GM12865 (cell line): ENCODE measurements at regions not wholly inside any gene's neighbourhood (a gene's known extent, or its start where the extent isn't known, plus 50 kb on each side); places are given as distances from the start of the nearest gene placed in this dataset.
"Not testable (repeated sequence)": the region's sequence is repeated elsewhere in the genome, so short reads cannot be mapped to it uniquely, and the experiment has no call there.

Experiments used
- DNase-seq: peaks from one replicate; pipeline ENCODE4 v3.0.0; 2010; ENCODE audit warnings: low read depth
- H3K4me3 ChIP-seq: 2 replicates; pipeline ENCODE4 v1.5.1; 2011; ENCODE audit warnings: mild to moderate bottlenecking, low read depth, low read length, control low read depth
- CTCF ChIP-seq: IDR thresholded peaks from 2 replicates; pipeline ENCODE4 v1.5.1; 2011; ENCODE audit warnings: low read length, control low read depth, low read depth, inconsistent platforms; ENCODE audit not compliant: insufficient read depth; ENCODE audit errors: missing control alignments

DNA sequence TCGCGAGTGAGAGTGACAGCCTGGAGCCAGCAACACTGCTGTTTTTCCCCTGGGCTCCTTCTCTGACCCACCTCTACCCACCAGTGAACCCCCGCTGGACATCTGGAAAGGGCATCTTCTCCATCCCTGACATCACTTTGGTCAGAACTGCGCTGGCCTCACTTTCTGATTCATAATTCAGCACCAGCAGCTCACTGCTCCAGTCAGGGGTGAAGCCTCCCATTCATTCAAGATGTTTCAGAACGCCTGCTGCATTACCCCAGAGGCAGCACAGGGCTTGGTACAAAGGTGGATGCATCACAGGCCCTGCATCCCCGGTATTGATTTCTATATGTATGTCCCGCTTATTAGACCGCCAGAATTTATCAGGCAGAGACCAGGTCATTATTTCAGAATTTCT lies 182.8 kb upstream of the TSHZ3 start:
- TF ChIP-seq CTCF: no peak
- no peak overlapping the region for H3K4me3 ChIP-seq
- DNase-seq: no peak

GRCh38 chr19:31533114-31533513 lies 183.9 kb upstream of the TSHZ3 start:
- no peak for DNase-seq
- no peak overlapping the region for H3K4me3 ChIP-seq
- no peak for TF ChIP-seq CTCF

- no peak for DNase-seq
- no peak for TF ChIP-seq CTCF
- H3K4me3 ChIP-seq: no peak overlapping the region
Observed at GRCh38 chr19:31534231-31534630, 185.0 kb upstream of the TSHZ3 start.

DNA sequence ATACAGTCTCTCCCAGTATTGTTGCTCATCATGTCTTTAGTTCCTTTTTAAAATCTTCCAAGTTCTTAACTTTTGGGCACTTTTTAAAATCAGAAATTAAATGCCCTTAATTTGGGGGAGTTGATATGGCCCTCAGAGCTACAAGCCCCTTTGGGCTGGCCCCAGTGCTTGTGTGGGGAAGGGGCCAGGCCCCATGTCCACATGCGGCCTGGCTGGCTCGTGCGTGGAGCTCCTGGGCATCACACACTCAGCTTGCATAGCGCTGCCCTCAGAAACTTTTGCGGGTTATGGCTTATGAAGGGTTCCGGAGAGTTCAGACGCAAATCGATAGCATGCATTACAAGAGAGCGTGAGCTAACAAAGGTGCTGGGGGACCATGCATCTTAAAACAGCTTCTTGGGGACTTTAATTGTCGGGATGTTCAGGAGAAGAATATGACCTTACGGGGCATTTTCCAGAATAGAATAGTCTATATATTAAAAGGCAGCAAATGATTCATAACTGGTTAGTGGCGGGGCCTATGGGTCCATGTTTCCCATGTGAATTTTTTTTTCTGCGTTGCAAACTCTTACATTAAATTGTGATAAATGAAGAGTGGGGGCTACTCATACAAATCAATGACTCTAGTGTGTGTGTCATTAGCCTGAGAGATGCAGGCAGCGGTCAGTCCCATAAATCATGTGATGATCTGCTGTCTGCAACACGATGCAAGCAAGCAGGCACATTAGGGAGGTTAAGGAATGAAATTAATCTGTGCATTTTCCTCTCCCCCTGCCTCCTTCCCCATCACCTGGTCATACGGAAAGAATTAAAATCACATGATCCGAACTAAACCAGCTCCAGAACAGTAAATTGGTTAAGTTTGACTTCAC lies 185.8 kb upstream of the TSHZ3 start:
- no peak for TF ChIP-seq CTCF
- no peak for DNase-seq
- no peak overlapping the region for H3K4me3 ChIP-seq

GRCh38 chr19:31535691-31536460 lies 186.6 kb upstream of the TSHZ3 start:
- no peak overlapping the region for H3K4me3 ChIP-seq
- DNase-seq: no peak
- no peak for TF ChIP-seq CTCF

DNA sequence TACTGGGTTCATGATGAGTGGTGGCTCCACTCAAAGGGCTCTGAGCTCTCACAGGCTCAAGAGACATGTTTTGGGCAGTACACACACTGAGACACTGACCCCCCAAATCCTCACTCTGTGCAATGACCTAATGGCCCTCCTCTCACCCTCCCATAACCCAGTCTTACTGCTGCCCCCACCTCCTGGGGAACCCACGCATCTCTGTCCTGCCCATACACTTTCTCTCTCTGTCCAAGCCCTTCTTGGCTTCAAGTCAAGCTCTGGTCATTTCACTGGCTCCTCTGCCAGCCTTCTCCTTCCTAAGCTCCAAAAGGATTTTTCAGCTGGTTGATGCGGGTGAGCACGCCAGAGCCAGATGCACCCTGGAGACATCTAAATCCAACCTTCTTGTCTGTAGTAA lies 187.9 kb upstream of the TSHZ3 start:
- no peak for DNase-seq
- H3K4me3 ChIP-seq: no peak overlapping the region
- no peak for TF ChIP-seq CTCF

DNA sequence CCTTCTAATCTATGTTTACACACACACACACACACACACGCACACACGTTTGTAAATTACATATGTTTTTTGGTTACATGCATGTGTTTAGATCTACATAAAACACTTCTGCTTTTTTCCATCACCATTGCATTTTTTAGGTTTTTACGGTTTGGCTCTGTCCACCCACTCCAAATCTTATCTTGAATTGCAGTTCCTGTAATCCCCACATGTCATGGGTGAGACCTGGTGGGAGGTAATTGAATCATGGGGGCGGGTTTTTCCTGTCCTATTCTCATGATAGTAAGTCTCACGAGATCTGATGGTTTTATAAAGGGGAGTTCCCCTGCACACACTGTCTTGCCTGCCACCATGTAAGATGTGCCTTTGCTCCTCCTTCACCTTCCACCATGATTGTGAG lies 188.7 kb upstream of the TSHZ3 start:
- DNase-seq, H3K4me3 ChIP-seq: not testable (repeated sequence)
